ENCODE measurements at regions not wholly inside any gene's neighbourhood (a gene's known extent, or its start where the extent isn't known, plus 50 kb on each side); places are given as distances from the start of the nearest gene placed in this dataset.

- TF ChIP-seq POLR2A (IDR thresholded peaks at IDR 0.05), result no peak
- TF ChIP-seq, protein P1, sequence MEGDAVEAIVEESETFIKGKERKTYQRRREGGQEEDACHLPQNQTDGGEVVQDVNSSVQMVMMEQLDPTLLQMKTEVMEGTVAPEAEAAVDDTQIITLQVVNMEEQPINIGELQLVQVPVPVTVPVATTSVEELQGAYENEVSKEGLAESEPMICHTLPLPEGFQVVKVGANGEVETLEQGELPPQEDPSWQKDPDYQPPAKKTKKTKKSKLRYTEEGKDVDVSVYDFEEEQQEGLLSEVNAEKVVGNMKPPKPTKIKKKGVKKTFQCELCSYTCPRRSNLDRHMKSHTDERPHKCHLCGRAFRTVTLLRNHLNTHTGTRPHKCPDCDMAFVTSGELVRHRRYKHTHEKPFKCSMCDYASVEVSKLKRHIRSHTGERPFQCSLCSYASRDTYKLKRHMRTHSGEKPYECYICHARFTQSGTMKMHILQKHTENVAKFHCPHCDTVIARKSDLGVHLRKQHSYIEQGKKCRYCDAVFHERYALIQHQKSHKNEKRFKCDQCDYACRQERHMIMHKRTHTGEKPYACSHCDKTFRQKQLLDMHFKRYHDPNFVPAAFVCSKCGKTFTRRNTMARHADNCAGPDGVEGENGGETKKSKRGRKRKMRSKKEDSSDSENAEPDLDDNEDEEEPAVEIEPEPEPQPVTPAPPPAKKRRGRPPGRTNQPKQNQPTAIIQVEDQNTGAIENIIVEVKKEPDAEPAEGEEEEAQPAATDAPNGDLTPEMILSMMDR (IDR thresholded peaks at IDR 0.05 in 4 of 5, conservative IDR thresholded peaks at IDR 0.05 in 1 of 5), result no peak
These were observed 504.4 kb upstream of the LMO3 start for GRCh38 chr12:17110316-17110715.
